KMS-11 (cell line): ENCODE measurements at regions not wholly inside any gene's neighbourhood (a gene's known extent, or its start where the extent isn't known, plus 50 kb on each side); places are given as distances from the start of the nearest gene placed in this dataset.

Experiments
- H2AFZ ChIP-seq: fragments of 200-600 bp; sonication (generic); 2 replicates; pipeline ENCODE4 v1.6.1; 2016; ENCODE audit warnings: antibody characterized with exemption, mixed run types, low read depth
- H3K27ac ChIP-seq: fragments of 200-600 bp; sonication (generic); 2 replicates; pipeline ENCODE4 v1.6.1; 2016; ENCODE audit warnings: mild to moderate bottlenecking, mixed run types
- H3K27me3 ChIP-seq: fragments of 200-600 bp; sonication (generic); 2 replicates; pipeline ENCODE4 v1.6.1; 2017; ENCODE audit warnings: mild to moderate bottlenecking, low read depth, mixed run types, moderate library complexity; ENCODE audit not compliant: insufficient read depth
- H3K36me3 ChIP-seq: fragments of 200-600 bp; sonication (generic); 2 replicates; pipeline ENCODE4 v1.6.1; 2017; ENCODE audit warnings: mild to moderate bottlenecking, mixed run types; ENCODE audit not compliant: insufficient read depth
- H3K4me1 ChIP-seq: fragments of 200-600 bp; sonication (generic); 2 replicates; pipeline ENCODE4 v1.6.1; 2016; ENCODE audit warnings: mild to moderate bottlenecking, low read depth, mixed run types; ENCODE audit not compliant: poor library complexity, severe bottlenecking
- H3K4me2 ChIP-seq: fragments of 200-600 bp; sonication (generic); 2 replicates; pipeline ENCODE4 v1.7.0; 2016; ENCODE audit warnings: mild to moderate bottlenecking, mixed run types
- H3K4me3 ChIP-seq: fragments of 200-600 bp; sonication (generic); IDR thresholded peaks from 2 replicates; pipeline ENCODE4 v1.6.1; 2017; ENCODE audit warnings: low read depth, low read length, mixed read lengths; ENCODE audit not compliant: insufficient read depth
- H3K79me2 ChIP-seq: fragments of 200-600 bp; sonication (generic); 2 replicates; pipeline ENCODE4 v1.6.1; 2016; ENCODE audit warnings: low read depth, mixed run types; ENCODE audit not compliant: insufficient read depth
- H3K9ac ChIP-seq: fragments of 200-600 bp; sonication (generic); 2 replicates; pipeline ENCODE4 v1.6.1; 2016; ENCODE audit warnings: mild to moderate bottlenecking, mixed run types
- H4K20me1 ChIP-seq: fragments of 200-600 bp; sonication (generic); 2 replicates; pipeline ENCODE4 v1.6.1; 2016; ENCODE audit warnings: mild to moderate bottlenecking, mixed run types; ENCODE audit not compliant: insufficient read depth
- TF ChIP-seq, protein P1 (sequence below): fragments of 200-600 bp; sonication (generic); conservative IDR thresholded peaks from 2 replicates; pipeline ENCODE4 v1.6.1; 2017; ENCODE audit warnings: low read depth, mild to moderate bottlenecking, antibody characterized with exemption, low read length, moderate library complexity, mixed read lengths

GRCh38 chr20:19070026-19070425 lies 142.4 kb upstream of the SLC24A3 start:
- no peaks in the 10 kb centered on the region for H4K20me1 ChIP-seq
- TF ChIP-seq, protein P1, sequence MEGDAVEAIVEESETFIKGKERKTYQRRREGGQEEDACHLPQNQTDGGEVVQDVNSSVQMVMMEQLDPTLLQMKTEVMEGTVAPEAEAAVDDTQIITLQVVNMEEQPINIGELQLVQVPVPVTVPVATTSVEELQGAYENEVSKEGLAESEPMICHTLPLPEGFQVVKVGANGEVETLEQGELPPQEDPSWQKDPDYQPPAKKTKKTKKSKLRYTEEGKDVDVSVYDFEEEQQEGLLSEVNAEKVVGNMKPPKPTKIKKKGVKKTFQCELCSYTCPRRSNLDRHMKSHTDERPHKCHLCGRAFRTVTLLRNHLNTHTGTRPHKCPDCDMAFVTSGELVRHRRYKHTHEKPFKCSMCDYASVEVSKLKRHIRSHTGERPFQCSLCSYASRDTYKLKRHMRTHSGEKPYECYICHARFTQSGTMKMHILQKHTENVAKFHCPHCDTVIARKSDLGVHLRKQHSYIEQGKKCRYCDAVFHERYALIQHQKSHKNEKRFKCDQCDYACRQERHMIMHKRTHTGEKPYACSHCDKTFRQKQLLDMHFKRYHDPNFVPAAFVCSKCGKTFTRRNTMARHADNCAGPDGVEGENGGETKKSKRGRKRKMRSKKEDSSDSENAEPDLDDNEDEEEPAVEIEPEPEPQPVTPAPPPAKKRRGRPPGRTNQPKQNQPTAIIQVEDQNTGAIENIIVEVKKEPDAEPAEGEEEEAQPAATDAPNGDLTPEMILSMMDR = no peak
- no peak overlapping the region for H3K27ac ChIP-seq
- no peak overlapping the region for H3K4me3 ChIP-seq
- H3K36me3 ChIP-seq = no peaks in the 10 kb centered on the region
- H3K4me1 ChIP-seq = no peaks in the 10 kb centered on the region
- no peaks in the 10 kb centered on the region for H3K79me2 ChIP-seq
- H3K27me3 ChIP-seq = no peaks in the 10 kb centered on the region
- no peak overlapping the region for H2AFZ ChIP-seq
- H3K4me2 ChIP-seq = no peak overlapping the region
- H3K9ac ChIP-seq = no peak overlapping the region

- Histone ChIP-seq H3K27ac (no peak overlapping the region), H3K4me1 (no peaks in the 10 kb centered on the region), H2AFZ (no peak overlapping the region), H3K9ac (no peak overlapping the region), H3K79me2 (no peaks in the 10 kb centered on the region), H3K27me3 (no peaks in the 10 kb centered on the region), H4K20me1 (no peaks in the 10 kb centered on the region), H3K4me2 (no peak overlapping the region), H3K4me3 (no peak overlapping the region), H3K36me3 (no peaks in the 10 kb centered on the region)
- TF ChIP-seq, protein P1 = no peak
These were observed 141.6 kb upstream of the SLC24A3 start for GRCh38 chr20:19070681-19071445.

GRCh38 chr20:19071446-19071725 lies 141.1 kb upstream of the SLC24A3 start:
- Histone ChIP-seq H3K27ac (no peak overlapping the region), H3K9ac (no peak overlapping the region), H3K79me2 (no peaks in the 10 kb centered on the region), H2AFZ (no peak overlapping the region), H3K36me3 (no peaks in the 10 kb centered on the region), H3K4me1 (no peaks in the 10 kb centered on the region), H3K4me3 (no peak overlapping the region), H4K20me1 (no peaks in the 10 kb centered on the region), H3K4me2 (no peak overlapping the region), H3K27me3 (no peaks in the 10 kb centered on the region)
- TF ChIP-seq, protein P1 = no peak

DNA sequence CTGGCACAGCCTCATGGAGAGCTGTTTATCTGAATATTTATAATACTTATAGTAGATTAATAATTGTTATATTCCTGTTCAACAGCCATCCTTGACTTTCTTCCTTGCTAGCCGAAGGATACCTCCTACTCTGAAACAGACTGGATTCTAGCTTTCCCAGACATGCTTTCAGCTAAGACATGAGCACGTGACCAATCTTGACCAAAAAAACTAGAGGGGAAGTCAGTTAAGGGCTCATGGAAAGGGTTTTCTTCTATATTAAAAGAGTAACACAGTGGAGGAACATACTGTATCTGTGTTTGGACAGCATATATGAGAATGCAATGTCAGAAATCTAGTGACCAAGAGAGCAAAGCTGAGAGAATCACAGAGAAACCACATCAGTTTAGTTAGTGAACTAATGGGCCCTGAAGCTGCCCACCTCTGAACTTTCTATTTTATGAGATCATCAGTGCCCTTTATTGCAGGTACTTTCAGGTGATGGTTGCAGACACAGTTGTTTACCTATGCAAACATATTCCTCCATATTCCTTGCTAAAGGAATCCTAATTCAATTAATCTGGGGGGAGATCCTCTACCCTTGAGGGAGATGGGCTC lies 140.4 kb upstream of the SLC24A3 start:
- H3K4me2 ChIP-seq = no peak overlapping the region
- no peaks in the 10 kb centered on the region for H3K36me3 ChIP-seq
- no peak overlapping the region for H2AFZ ChIP-seq
- H3K79me2 ChIP-seq = no peaks in the 10 kb centered on the region
- no peak overlapping the region for H3K4me3 ChIP-seq
- TF ChIP-seq, protein P1 = no peak
- no peaks in the 10 kb centered on the region for H3K4me1 ChIP-seq
- no peaks in the 10 kb centered on the region for H4K20me1 ChIP-seq
- no peaks in the 10 kb centered on the region for H3K27me3 ChIP-seq
- H3K9ac ChIP-seq = no peak overlapping the region
- H3K27ac ChIP-seq = no peak overlapping the region
